Panc1 (cell line): ENCODE measurements at regions not wholly inside any gene's neighbourhood (a gene's known extent, or its start where the extent isn't known, plus 50 kb on each side); places are given as distances from the start of the nearest gene placed in this dataset.
"Not testable (repeated sequence)": the region's sequence is repeated elsewhere in the genome, so short reads cannot be mapped to it uniquely, and the experiment has no call there.

Experiments
- ATAC-seq: fragments of 200-7000 bp; cut with Tn5 transposase; 2 replicates; pipeline ENCODE4 v1.9.1; 2020; ENCODE audit warnings: mild to moderate bottlenecking, moderate library complexity
- BruUV-seq: library from RNA; stranded (reverse); fragments of 400-500 nt; replicated peaks from 2 replicates; lab custom pipeline; 2021; lab: Mats Ljungman, UMichigan
- CTCF ChIA-PET: fragments of 300-600 bp; sonication (Branson Sonifier 250); formaldehyde crosslinking; loops from one replicate; lab custom pipeline; 2022; ENCODE audit warnings: antibody characterized with exemption; lab: Charles Lee
- POLR2A ChIA-PET: fragments of 300-600 bp; sonication (Branson Sonifier 250); formaldehyde crosslinking; loops from one replicate; lab custom pipeline; 2022; ENCODE audit warnings: antibody characterized with exemption; lab: Charles Lee
- DNase-seq: peaks from one replicate; pipeline ENCODE4 v3.0.0-alpha.2; 2010; ENCODE audit warnings: low read depth, low spot score
- H3K27ac ChIP-seq: 2 replicates; pipeline ENCODE4 v1.5.1; 2011; ENCODE audit warnings: mild to moderate bottlenecking, low read length, inconsistent platforms
- H3K27me3 ChIP-seq: fragments of 200-500 bp; sonication (Bioruptor generic); 2 replicates; pipeline ENCODE4 v1.6.0; 2014; ENCODE audit warnings: low read length, inconsistent platforms; ENCODE audit not compliant: control insufficient read depth, insufficient read depth
- H3K36me3 ChIP-seq: fragments of 200-500 bp; sonication (Bioruptor generic); 2 replicates; pipeline ENCODE4 v1.5.1; 2014; ENCODE audit warnings: inconsistent platforms, mild to moderate bottlenecking, low read length, moderate library complexity; ENCODE audit not compliant: control insufficient read depth, insufficient read depth
- H3K4me1 ChIP-seq: 2 replicates; pipeline ENCODE4 v1.5.1; 2011; ENCODE audit warnings: inconsistent platforms, mild to moderate bottlenecking, low read length, moderate library complexity; ENCODE audit not compliant: control insufficient read depth, insufficient read depth
- H3K4me3 ChIP-seq, 2 experiments: 2 replicates each; pipeline ENCODE4 v1.5.1; 2011 to 2012; ENCODE audit warnings: low read depth in 2 of 2, low read length in 2 of 2, mild to moderate bottlenecking in 2 of 2, inconsistent platforms in 1 of 2, moderate library complexity in 1 of 2
- H3K9me3 ChIP-seq: fragments of 200-500 bp; sonication (Bioruptor generic); 2 replicates; pipeline ENCODE4 v1.5.1; 2014; ENCODE audit warnings: low read depth, mild to moderate bottlenecking, inconsistent platforms, low read length, moderate library complexity; ENCODE audit not compliant: control insufficient read depth, insufficient read depth
- POLR2AphosphoS5 ChIP-seq: IDR thresholded peaks from 2 replicates; pipeline ENCODE4 v1.6.1; 2012; ENCODE audit warnings: mild to moderate bottlenecking, low read depth, low read length, moderate library complexity
- SIN3A ChIP-seq: IDR thresholded peaks from 2 replicates; pipeline ENCODE4 v1.6.1; 2012; ENCODE audit warnings: low read depth, mild to moderate bottlenecking, low read length, moderate library complexity, borderline replicate concordance; ENCODE audit not compliant: insufficient read depth
- TCF7L2 ChIP-seq: IDR thresholded peaks from 2 replicates; pipeline ENCODE4 v1.6.1; 2011; ENCODE audit warnings: mild to moderate bottlenecking, low read depth, low read length, inconsistent platforms
- in situ Hi-C: cut with HindIII; loops from 2 replicates; pipeline ENCODE4 v1.10.0; 2016; ENCODE audit warnings: low sequenced_read_pairs, low pct_unique_long_range_greater_than_20kb
- intact Hi-C: fragments of 100-400 bp; cut with micrococcal nuclease; formaldehyde crosslinking; loops from one replicate; pipeline ENCODE4 v1.10.0; 2022; ENCODE audit not compliant: unreplicated experiment
- TF ChIP-seq, protein P1 (sequence below): fragments of 450-650 bp; IDR thresholded peaks from 2 replicates; pipeline ENCODE4 v1.5.1; 2017; ENCODE audit warnings: mild to moderate bottlenecking
- TF ChIP-seq, protein P2 (sequence below), 2 experiments: IDR thresholded peaks; 2 replicates each; pipeline ENCODE4 v1.6.1; 2011 to 2012; ENCODE audit warnings: low read depth in 2 of 2, control low read depth in 1 of 2, low read length in 1 of 2, mild to moderate bottlenecking in 1 of 2, moderate library complexity in 1 of 2; ENCODE audit not compliant: insufficient read depth in 1 of 2

DNA sequence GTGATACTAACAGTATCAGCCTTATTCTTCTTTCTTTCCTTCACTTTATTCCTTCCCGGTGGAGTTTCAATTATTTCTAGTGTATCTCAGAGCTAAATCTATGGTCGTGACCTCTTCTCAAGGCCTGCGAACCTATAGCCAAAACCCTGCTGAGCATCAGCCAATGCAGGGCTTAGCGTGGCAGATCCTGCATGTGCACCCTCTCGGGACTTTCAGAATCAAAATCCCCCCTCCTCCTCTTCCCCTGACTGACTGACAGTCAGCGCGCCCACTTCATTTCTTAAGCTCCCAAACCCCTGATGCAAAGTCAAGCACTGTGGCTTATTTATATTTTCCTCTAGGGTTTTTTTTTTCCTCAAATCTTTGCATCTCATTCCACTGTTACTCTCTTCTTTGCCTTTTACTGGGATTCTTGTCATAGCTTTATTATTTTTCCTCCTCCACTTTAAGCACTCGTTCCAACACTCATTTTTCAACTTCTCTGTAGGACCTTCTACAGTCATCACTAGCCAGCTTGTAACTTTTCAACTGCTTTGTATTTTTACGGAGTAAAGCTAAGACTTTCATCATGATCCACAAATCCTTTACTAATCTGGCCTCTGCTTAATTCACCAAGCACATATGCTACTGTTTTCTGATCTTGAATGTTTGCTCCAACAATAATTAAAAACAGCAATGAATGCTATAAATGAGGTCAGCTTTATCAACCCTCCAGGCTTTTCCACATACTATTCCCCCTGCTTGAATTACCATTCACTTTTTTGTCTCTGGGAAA is 896.5 kb upstream of the PIK3C3 start:
- Histone ChIP-seq H3K9me3 (no peaks in the 10 kb centered on the region), H3K4me3 (no peak overlapping the region), H3K27ac (no peak overlapping the region), H3K36me3 (no peaks in the 10 kb centered on the region), H3K27me3 (no peaks in the 10 kb centered on the region), H3K4me1 (no peaks in the 10 kb centered on the region)
- in situ Hi-C loops (no loop called here), intact Hi-C loops (no loop called here)
- ATAC-seq (no peak), DNase-seq (no peak)
- BruUV-seq = no TSS peak
- TF ChIP-seq POLR2AphosphoS5 (no peak), TCF7L2 (no peak), SIN3A (no peak)
- TF ChIP-seq, protein P1, sequence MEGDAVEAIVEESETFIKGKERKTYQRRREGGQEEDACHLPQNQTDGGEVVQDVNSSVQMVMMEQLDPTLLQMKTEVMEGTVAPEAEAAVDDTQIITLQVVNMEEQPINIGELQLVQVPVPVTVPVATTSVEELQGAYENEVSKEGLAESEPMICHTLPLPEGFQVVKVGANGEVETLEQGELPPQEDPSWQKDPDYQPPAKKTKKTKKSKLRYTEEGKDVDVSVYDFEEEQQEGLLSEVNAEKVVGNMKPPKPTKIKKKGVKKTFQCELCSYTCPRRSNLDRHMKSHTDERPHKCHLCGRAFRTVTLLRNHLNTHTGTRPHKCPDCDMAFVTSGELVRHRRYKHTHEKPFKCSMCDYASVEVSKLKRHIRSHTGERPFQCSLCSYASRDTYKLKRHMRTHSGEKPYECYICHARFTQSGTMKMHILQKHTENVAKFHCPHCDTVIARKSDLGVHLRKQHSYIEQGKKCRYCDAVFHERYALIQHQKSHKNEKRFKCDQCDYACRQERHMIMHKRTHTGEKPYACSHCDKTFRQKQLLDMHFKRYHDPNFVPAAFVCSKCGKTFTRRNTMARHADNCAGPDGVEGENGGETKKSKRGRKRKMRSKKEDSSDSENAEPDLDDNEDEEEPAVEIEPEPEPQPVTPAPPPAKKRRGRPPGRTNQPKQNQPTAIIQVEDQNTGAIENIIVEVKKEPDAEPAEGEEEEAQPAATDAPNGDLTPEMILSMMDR = no peak
- TF ChIP-seq, protein P2, sequence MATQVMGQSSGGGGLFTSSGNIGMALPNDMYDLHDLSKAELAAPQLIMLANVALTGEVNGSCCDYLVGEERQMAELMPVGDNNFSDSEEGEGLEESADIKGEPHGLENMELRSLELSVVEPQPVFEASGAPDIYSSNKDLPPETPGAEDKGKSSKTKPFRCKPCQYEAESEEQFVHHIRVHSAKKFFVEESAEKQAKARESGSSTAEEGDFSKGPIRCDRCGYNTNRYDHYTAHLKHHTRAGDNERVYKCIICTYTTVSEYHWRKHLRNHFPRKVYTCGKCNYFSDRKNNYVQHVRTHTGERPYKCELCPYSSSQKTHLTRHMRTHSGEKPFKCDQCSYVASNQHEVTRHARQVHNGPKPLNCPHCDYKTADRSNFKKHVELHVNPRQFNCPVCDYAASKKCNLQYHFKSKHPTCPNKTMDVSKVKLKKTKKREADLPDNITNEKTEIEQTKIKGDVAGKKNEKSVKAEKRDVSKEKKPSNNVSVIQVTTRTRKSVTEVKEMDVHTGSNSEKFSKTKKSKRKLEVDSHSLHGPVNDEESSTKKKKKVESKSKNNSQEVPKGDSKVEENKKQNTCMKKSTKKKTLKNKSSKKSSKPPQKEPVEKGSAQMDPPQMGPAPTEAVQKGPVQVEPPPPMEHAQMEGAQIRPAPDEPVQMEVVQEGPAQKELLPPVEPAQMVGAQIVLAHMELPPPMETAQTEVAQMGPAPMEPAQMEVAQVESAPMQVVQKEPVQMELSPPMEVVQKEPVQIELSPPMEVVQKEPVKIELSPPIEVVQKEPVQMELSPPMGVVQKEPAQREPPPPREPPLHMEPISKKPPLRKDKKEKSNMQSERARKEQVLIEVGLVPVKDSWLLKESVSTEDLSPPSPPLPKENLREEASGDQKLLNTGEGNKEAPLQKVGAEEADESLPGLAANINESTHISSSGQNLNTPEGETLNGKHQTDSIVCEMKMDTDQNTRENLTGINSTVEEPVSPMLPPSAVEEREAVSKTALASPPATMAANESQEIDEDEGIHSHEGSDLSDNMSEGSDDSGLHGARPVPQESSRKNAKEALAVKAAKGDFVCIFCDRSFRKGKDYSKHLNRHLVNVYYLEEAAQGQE (IDR thresholded peaks at IDR 0.05; ENCODE audit: insufficient read depth in 1 of 2, low read depth in 2 of 2, low read length in 1 of 2) = no peak
- ChIA-PET CTCF (no interaction called here), POLR2A (no interaction called here)

DNA sequence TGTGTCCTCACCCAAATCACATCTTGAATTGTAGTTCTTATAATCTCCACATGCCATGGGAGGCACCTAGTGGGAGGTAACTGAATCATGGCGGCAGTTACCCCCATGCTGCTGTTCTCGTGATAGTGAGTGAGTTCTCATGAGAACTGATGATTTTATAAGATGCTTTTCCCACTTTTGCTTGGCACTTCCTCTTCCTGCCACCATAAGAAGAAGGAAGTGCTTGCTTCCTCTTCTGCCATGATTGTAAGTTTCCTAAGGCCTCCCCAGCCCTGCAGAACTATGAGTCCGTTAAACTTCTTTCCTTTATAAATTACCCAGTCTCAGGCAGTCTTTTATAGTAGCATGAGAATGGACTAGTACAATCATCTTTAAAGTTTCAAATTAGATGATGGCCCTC is 902.4 kb upstream of the PIK3C3 start:
- no peak overlapping the region for H3K4me3 ChIP-seq
- no peaks in the 10 kb centered on the region for H3K4me1 ChIP-seq
- no peak for TF ChIP-seq SIN3A
- TF ChIP-seq, protein P2 (IDR thresholded peaks at IDR 0.05; ENCODE audit: insufficient read depth in 1 of 2, low read depth in 2 of 2, low read length in 1 of 2) = no peak
- no peak for TF ChIP-seq TCF7L2
- TF ChIP-seq, protein P1 = no peak
- ATAC-seq (no peak), DNase-seq (no peak)
- H3K9me3 ChIP-seq = no peaks in the 10 kb centered on the region
- in situ Hi-C loops (no loop called here), intact Hi-C loops (no loop called here)
- no TSS peak for BruUV-seq
- no peaks in the 10 kb centered on the region for H3K27me3 ChIP-seq
- CTCF ChIA-PET = no interaction called here
- POLR2A ChIA-PET = no interaction called here
- no peak overlapping the region for H3K27ac ChIP-seq
- no peaks in the 10 kb centered on the region for H3K36me3 ChIP-seq

DNA sequence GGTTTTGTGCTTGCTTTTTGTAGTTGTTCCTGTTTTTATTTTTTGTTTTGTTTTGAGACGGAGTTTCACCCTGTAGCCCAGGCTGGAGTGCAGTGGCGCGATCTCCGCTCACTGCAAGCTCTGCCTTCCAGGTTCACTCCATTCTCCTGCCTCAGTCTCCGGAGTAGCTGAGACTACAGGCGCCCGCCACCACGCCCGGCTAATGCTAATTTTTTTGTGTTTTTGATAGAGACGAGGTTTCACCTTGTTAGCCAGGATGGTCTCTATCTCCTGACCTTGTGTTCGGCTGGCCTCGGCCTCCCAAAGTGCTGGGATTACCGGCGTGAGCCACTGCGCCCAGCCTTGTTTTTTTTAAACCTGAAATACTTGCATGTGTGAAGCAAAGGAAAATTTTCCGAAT is 908.8 kb upstream of the PIK3C3 start:
- H3K4me1 ChIP-seq, H3K27ac ChIP-seq, H3K4me3 ChIP-seq, in situ Hi-C loops, BruUV-seq, H3K9me3 ChIP-seq, ATAC-seq, H3K36me3 ChIP-seq, intact Hi-C loops, H3K27me3 ChIP-seq, POLR2A ChIA-PET, CTCF ChIA-PET, DNase-seq: not testable (repeated sequence)
